Gastroesophageal sphincter (tissue), 4 donors: ENCODE measurements at regions not wholly inside any gene's neighbourhood (a gene's known extent, or its start where the extent isn't known, plus 50 kb on each side); places are given as distances from the start of the nearest gene placed in this dataset.
"Not testable (repeated sequence)": the region's sequence is repeated elsewhere in the genome, so short reads cannot be mapped to it uniquely, and the experiment has no call there.

Experiments
- ATAC-seq: fragments of 150-250 bp; one replicate; pipeline ENCODE4 v1.9.1; 2016; ENCODE audit warnings: mild to moderate bottlenecking, moderate library complexity
- H3K27ac ChIP-seq, 4 donors: fragments of 200-600 bp; sonication (generic) in 3 of 4; 1 replicate in 3 of 4; 2 replicates in 1 of 4; pipeline ENCODE4 v1.5.1; 2016 to 2019
- H3K27me3 ChIP-seq: fragments of 200-600 bp; sonication (generic); one replicate; pipeline ENCODE4 v1.5.1; 2019
- H3K36me3 ChIP-seq, 2 donors: fragments of 200-600 bp; sonication (generic); one replicate each; pipeline ENCODE4 v1.5.1; 2019; ENCODE audit warnings: control low read depth in 1 of 2
- H3K4me1 ChIP-seq, 3 donors: fragments of 200-600 bp; sonication (generic); 1 replicate in 2 of 3; 2 replicates in 1 of 3; pipeline ENCODE4 v1.5.1; 2016 to 2019; ENCODE audit warnings: control low read depth in 2 of 3
- H3K4me3 ChIP-seq, 2 donors: fragments of 200-600 bp; sonication (generic); one replicate each; pipeline ENCODE4 v1.5.1; 2019; ENCODE audit warnings: mild to moderate bottlenecking in 1 of 2, moderate library complexity in 1 of 2
- H3K9me3 ChIP-seq, 3 donors: fragments of 200-600 bp; sonication (generic); one replicate each; pipeline ENCODE4 v1.5.1; 2017 to 2019; ENCODE audit warnings: control low read depth in 2 of 3
- CTCF ChIP-seq, 4 experiments: fragments of 200-600 bp in 2 of 4; fragments of 450-650 bp in 2 of 4; sonication (generic) in 1 of 4; IDR thresholded peaks; one replicate each; pipeline ENCODE4 v1.5.1; 2017 to 2019; ENCODE audit warnings: antibody characterized with exemption in 4 of 4, mild to moderate bottlenecking in 2 of 4, moderate library complexity in 2 of 4
- EP300 ChIP-seq: sonication (generic); formaldehyde crosslinking; IDR thresholded peaks from one replicate; pipeline ENCODE4 v1.6.1; 2017; ENCODE audit warnings: antibody characterized with exemption, mild to moderate bottlenecking
- POLR2A ChIP-seq, 2 donors: fragments of 450-650 bp; IDR thresholded peaks; one replicate each; pipeline ENCODE4 v1.6.1; 2017; ENCODE audit warnings: antibody characterized with exemption in 2 of 2, mild to moderate bottlenecking in 2 of 2, moderate library complexity in 1 of 2
- POLR2AphosphoS5 ChIP-seq: sonication (generic); formaldehyde crosslinking; IDR thresholded peaks from one replicate; pipeline ENCODE4 v1.6.1; 2017; ENCODE audit warnings: antibody characterized with exemption
- WGBS, 2 donors: methylation state at CpG; one replicate each; pipeline ENCODE4 v1.1.5; 2018; ENCODE audit warnings: low coverage in 1 of 2; 5-methylcytosine and 5-hydroxymethylcytosine counted together

- H3K36me3 ChIP-seq: no peaks in the 10 kb centered on the region
- no peak for ATAC-seq
- H3K9me3 ChIP-seq: peaks cover 0 to 6% (median 0%) of the 10 kb centered on the region in 3 donors
- WGBS, 2 donors: no CpG with 5 or more reads among the region's 1 CpG
- no peaks in the 10 kb centered on the region for H3K4me1 ChIP-seq
- no peak for TF ChIP-seq EP300
- TF ChIP-seq POLR2AphosphoS5: no peak
- TF ChIP-seq CTCF (IDR thresholded peaks at IDR 0.05): no peak
- TF ChIP-seq POLR2A (IDR thresholded peaks at IDR 0.05): no peak
- H3K27ac ChIP-seq: no peak overlapping the region
- H3K4me3 ChIP-seq: no peak overlapping the region
- H3K27me3 ChIP-seq: no peaks in the 10 kb centered on the region
Measured at GRCh38 chr5:111615054-111615453, 102.7 kb upstream of the STARD4 start.

- H3K27me3 ChIP-seq, H3K36me3 ChIP-seq, ATAC-seq, H3K4me3 ChIP-seq, H3K27ac ChIP-seq, H3K4me1 ChIP-seq: not testable (repeated sequence)
- peaks cover 0 to 12% (median 0%) of the 10 kb centered on the region in 3 donors for H3K9me3 ChIP-seq
- 100% methylated on average over 3 of the region's 32 CpGs; no CpG with 5 or more reads in 1 of the 2 donors for WGBS, 2 donors
Measured at GRCh38 chr5:111612013-111612630, 99.8 kb upstream of the STARD4 start.

- 60 to 71% methylated on average over 2 of the region's 2 CpGs for WGBS, 2 donors
- Histone ChIP-seq H3K27me3 (no peaks in the 10 kb centered on the region), H3K4me3 (no peak overlapping the region), H3K36me3 (no peaks in the 10 kb centered on the region), H3K9me3 (peaks cover 0 to 12% (median 0%) of the 10 kb centered on the region in 3 donors), H3K4me1 (no peaks in the 10 kb centered on the region), H3K27ac (no peak overlapping the region)
- ATAC-seq: no peak
- no peak for TF ChIP-seq EP300
- TF ChIP-seq POLR2A (IDR thresholded peaks at IDR 0.05): no peak
- TF ChIP-seq CTCF (IDR thresholded peaks at IDR 0.05): no peak
Measured at GRCh38 chr5:111606194-111606593, 93.9 kb upstream of the STARD4 start.

GRCh38 chr5:111603446-111603827 is 91.1 kb upstream of the STARD4 start:
- Histone ChIP-seq H3K4me3 (no peak overlapping the region), H3K4me1 (no peaks in the 10 kb centered on the region), H3K27ac (no peak overlapping the region), H3K27me3 (no peaks in the 10 kb centered on the region), H3K9me3 (no peaks in the 10 kb centered on the region), H3K36me3 (no peaks in the 10 kb centered on the region)
- ATAC-seq: no peak
- WGBS, 2 donors: 85 to 88% methylated on average over 2 of the region's 2 CpGs
- no peak for TF ChIP-seq EP300
- no peak for TF ChIP-seq POLR2A (IDR thresholded peaks at IDR 0.05)
- TF ChIP-seq CTCF (IDR thresholded peaks at IDR 0.05): no peak
- TF ChIP-seq POLR2AphosphoS5: no peak

GRCh38 chr5:111602817-111603445 is 90.6 kb upstream of the STARD4 start:
- WGBS, 2 donors: 92 to 96% methylated on average over 4 to 5 of the region's 5 CpGs
- Histone ChIP-seq H3K9me3 (no peaks in the 10 kb centered on the region), H3K36me3 (no peaks in the 10 kb centered on the region), H3K4me3 (no peak overlapping the region), H3K27ac (no peak overlapping the region), H3K27me3 (no peaks in the 10 kb centered on the region), H3K4me1 (no peaks in the 10 kb centered on the region)
- TF ChIP-seq EP300 (no peak), POLR2AphosphoS5 (no peak), POLR2A (IDR thresholded peaks at IDR 0.05) (no peak), CTCF (IDR thresholded peaks at IDR 0.05) (no peak)
- no peak for ATAC-seq
